Eye (tissue), 1 donor: ENCODE measurements at regions not wholly inside any gene's neighbourhood (a gene's known extent, or its start where the extent isn't known, plus 50 kb on each side); places are given as distances from the start of the nearest gene placed in this dataset.
"Not testable (repeated sequence)": the region's sequence is repeated elsewhere in the genome, so short reads cannot be mapped to it uniquely, and the experiment has no call there.

Experiments used
- DNase-seq: peaks from one replicate; pipeline ENCODE4 v3.0.0-alpha.2; 2015

DNA sequence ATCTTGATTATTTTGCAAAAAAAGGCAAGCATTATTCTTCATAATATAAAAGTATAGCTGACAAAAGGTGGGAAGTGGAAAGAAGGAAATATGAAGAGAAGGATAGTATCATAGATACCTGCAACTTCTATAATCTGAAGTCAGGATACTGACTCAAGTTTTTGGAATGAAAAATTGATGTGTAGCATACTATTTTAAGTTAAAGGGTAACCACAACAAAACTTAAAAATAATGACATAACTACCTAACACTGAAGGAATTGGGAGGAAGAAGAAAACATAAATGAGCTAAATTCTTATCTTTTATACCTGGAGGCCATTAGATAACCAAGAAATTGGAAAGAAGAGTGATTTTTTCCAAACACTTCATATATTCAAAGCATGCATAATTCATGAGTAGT, 51.8 kb upstream of the TLE1 start:
- DNase-seq, result no peak

DNA sequence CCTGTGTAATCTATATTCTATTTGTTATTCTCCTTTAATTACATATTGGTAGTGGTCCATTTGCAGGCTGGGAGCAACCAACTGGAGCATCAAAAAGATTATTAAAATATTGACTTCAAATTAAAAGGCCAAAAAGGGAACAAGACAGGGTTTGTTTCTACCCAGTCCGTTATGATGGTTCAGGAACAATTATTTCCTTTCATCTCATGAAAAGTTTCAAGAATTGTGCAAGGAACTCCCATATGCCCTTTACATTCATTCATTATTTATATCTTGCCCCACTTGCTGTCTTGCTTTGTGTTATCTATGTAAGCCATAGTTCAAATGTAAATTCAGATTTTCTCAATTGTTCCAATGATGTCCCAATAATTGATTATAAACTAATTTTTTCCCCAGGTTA, 58.7 kb upstream of the TLE1 start:
- DNase-seq, result no peak

DNA sequence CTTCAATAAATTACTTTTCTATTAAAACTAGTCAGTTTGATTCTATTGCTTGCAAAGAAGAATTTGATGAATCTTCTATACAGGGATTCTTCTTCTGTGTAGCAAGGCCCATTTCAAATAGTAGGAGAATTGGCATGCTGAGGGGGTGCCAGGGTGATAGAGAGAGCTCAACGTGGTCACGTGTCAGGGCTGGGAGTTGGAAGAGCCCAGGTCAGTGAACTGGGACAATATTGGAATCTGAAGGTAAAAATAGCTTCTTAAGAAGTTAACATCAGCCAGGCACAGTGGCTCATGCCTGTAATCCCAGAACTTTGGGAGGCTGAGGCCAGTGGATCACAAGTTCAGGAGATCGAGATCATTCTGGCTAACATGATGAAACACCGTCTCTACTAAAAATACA, 64.1 kb upstream of the TLE1 start:
- DNase-seq, result no peak

DNA sequence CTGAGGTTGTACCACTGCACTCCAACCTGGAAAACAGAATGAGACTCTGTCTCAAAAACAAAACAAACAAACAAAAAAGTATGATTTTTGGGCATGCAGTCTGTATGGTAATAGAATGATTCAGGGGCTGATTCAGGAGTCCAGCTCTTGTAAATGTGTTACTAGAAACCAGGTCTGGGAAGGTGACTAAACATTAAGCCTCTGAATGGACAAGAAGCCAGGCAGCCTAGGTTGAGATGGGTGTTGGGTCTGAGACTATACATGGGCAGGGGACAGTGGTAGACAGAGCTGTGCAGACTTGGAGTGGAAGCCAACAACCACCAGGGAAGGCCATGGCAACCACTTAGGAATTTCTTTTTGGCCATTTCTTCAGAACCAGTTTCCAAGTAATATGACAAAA, 64.9 kb upstream of the TLE1 start:
- DNase-seq, result no peak

DNA sequence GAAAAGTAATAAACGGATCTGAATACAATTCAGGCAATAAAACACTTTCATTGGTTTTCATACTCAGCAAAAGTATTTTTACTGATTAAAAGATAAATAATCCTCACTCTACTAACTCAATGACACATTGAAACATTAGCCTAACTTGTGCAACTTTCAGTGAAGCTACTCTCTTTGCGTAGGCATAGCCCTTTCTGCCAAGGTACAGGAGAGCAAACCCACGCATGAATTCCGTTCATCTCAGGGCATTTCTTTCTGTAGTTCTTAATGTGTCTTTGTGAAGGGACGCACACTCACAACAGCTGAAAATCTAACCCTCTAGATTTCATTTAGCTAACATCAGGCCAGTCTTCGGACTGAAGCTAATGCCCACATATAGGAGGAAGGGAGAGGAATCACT, 66.4 kb upstream of the TLE1 start:
- no peak for DNase-seq

DNA sequence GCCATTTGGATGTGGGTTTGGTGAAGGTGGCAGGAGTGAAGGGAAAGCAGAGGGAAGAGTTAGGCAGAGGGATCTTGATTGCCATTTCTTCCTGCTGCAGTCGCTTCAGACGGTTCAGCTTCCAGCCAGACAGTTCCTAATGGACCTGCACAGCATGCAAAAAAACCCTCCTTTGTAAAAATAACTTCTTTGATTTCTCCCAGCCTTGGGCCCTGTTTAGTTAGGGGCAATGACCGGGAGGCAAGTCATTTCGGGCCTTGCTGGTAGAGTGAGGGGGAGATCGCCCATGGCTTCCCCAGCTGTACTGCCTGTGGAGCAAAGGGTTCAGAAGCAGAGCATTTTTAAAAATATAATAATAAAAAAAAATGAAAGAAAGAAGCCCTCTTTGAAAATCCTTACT, 67.2 kb upstream of the TLE1 start:
- DNase-seq, result no peak

DNA sequence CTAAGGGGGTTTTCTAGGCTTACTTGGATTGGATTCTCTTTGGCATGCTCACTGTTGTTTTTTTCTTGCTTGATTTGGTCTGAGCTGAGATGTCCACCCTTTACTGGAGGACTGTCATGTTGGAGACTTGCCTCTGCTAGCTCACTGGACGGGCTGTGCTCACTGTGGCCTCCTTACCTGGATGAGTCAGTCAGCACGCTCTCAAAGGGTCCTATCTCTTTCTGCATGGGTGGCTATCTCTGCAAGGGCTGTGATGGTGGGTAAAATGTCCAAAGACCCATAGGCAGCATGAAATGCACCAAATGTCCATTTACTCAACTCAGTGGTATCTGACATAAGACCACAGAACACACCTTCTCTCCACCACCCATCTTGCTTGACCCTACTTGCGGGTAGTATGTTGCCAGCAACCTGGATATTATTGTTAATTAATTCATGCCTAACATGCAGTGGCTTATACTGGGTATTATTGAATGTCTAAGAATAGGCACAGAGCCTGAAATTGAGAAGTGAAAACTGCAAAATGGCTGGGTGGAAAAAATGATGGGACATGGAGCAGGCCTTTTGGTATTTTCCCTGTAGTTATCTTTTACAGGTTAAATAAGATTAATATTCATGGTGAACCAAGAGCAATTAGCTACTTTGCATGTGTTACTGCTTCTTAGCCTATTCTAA, 68.9 kb upstream of the TLE1 start:
- no peak for DNase-seq

DNA sequence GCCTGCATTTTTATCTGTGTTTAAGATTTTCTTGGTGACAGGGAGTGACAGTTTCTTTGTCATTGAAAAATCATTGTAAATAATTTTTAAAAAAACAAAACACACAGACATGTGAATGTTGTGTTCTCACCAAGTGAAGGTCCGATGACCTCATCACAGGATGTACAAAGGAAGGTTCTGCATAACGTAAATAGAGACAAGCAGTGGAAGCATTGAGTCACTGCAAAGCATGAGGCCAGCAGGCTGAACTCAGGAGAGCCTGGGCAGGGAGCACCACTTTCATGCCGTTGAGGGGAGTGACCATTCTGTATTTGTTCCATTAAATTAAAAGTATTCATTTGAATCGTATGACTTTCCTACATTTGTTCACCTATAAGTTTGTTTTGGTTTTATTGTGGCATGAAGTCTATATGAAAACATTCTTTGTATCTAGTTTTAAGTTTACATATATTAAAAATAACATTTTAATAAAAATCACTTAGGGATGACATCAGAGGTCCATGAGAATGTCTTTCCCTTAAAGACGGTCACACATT, 70.4 kb upstream of the TLE1 start:
- DNase-seq, result peak; percentile 20

DNA sequence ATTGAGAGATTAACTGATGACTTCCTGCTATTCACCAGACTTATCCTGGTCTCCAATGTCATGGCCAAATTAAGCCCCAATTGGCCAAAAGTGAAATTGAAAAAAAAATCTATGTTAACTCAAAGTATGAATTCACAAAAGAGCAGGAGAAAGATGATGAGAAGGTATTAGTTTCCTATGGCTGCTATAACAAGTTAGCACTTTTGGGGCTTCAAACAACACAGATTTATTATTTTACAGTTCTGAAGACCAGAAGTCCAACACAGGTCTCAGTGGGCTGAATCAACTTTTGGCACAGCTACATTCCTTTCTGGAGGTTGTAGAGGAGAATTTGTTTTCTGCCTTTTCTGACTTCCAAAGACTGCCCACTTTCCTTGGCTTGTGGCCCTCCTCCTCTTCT, 78.6 kb upstream of the TLE1 start:
- DNase-seq, result no peak

DNA sequence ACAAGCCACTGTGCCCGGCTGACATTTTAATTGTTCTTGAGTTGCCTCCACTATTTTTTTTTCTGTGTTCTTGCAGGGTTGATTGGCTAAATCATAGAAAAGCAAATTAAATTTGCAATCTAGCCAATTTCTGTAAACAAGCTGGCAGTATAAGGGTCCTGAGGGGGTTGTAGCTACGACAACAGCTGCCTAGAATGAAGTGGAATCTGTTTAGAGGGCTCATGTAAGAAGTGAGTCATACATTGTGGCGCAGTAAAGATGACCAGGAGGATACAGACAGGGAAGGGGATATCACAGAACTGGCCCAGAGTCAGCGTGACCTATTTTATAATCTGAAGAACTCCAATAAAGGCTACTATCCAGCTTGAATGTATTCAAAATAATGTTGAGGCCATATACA, 82.2 kb upstream of the TLE1 start:
- DNase-seq, result no peak

DNA sequence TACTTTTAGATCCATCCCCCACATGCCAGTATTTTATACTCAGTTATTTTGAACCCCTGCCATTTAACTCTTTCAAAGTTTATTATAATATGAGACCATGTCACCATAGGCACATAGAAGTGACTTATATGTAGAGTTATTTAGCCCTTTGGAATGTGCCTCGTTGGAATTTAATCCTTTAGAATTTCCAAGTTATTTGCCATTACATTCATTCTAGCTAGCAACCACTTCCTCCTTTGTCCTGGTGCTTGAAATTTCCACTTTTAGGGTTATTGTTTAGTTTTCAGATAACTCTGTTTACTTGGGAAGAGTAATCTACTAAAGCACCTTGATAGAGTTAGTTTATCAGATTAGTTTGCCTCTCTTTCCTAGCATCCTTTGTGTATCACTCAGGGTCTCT, 82.8 kb upstream of the TLE1 start:
- DNase-seq, result no peak

DNA sequence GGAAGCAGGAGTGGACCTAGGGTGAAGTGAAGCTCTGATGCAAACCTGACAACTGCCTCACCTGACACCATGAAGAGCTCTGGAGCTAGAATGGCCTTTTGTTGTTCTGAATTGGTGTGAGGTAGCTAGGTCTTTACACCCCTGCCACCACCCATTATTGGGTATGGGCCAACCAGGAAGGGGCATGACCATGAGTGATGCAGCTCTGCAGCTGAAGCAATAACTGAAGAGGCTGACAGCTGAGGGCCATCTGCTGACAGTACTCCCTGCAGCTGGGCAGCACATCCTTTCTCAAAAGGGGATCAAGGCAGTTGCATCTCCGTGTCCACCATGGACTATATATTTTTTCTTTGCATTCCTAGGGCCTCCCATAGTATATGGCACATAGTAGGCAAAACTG, 87.0 kb upstream of the TLE1 start:
- peak; percentile 22 for DNase-seq

DNA sequence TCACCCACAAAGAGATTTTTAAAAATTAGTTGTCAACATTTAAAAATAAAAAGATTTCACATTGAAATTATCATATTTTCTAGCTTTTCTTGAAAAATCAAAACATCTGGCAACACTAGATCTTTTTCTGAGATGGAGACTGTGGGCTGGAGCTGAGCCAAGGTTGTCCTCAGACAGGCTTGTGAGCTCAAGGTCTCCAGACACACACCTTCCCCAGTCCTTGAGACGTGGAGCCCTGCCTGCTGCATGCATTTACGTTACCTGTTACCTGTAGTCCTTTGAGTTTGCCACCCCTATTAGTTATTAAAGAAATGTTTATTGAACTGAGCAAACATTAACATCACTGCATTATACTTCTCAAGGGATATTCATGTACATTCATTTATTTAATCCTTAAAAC, 87.5 kb upstream of the TLE1 start:
- DNase-seq, result no peak

DNA sequence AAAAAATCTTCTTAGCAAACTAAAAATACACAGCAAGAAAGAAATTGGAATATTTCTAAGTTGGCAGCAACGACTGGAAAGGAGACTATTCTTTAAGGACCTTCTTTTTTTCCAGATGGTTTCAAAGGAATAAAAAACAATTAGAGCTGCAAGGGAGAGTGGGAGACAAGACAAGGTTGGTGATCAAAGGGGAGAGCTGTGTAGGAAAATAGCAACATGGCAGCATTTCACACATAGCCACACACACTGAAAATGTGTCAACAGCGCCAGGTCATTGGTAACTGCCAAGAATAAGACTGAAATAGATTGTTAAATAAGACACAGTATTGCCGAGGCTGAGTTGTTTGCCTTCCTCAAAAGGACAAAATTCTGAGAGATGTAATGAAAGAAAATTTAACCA, 88.1 kb upstream of the TLE1 start:
- DNase-seq, result no peak

DNA sequence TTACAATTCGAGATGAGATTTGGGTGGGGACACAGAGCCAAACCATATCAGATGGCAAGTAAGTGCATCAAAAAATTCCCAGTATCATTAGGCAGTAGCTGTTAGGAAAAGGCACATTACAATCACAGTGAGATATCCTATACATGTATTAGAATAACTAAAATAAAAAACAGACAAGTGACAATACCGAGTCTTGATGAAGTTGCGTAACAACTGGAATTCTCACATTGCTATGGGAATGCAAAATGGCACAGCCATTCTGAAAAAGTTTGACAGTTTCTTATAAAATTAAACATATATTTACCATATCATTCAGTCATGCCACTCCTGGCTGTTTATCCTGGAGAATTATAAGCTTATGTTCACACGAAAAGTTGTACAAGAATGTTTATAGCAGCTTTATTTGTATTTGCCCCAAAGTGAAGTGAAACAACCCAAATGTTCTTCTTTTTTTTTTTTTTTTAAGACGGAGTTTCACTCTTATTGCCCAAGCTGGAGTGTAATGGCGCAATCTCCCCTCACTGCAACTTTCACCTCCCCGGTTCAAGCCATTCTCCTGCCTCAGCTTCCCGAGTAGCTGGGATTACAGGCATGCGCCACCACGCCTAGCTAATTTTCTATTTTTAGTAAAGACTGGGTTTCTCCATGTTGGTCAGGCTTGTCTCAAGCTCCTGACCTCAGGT, 93.1 kb upstream of the TLE1 start:
- DNase-seq, result no peak

DNA sequence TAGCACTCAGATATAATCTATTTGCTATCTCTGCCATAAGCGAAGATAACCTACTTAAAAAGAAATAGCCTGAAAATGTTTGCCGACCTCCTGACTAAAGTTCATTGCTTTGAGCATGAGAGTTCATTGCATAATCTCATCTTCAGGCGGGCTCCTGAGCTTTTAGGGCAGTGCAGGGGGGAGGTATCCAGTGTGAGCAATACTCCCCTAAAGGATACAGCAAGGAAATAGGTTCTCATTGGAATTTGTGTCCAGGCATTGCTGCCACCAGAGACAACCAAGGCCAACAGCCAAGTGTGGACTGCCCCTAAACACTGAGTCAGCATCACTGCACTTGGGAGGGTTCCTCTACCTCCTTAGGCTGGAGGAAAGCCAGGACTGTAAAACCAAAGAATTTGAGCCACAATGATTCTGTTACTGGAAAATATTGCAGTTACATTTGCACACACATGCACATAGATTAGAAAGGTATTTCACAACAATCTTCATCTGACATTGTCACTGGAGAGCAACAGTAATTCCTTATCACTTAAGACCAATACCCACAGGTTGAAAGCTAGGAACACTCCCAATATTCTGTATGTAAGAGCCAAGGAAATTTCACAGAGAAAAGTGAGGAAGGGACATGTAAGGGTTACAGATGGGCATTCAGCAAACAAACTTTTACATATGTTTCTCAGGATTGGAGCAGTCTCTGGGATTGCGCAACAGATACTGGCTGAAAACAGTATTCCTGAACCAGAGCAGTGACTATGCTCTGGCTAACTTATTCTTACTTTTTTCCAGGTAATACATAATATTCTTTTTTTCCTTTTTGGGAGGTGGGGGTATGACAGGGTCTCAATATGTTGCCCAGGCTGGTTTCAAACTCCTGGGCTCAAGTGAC, 98.6 kb upstream of the TLE1 start:
- DNase-seq, result no peak

DNA sequence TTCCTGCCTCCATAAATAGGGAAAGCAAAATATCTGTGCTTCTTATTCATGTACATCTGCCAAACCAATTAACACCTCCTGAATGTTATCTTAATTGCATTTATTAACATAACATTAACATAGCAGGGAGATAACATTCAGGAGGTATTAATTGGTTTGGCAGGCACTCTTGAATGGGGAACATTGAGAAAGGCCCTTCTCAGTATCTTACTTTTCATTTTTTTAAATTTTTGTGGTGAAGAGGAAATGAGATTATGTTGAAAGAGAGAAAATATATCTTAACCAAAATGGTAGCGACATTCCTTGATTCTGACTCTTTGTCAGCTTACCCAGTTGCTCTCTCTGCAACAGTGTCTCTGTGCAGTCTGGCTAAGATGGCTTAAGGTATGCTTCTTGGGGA, 100.4 kb upstream of the TLE1 start:
- no peak for DNase-seq

DNA sequence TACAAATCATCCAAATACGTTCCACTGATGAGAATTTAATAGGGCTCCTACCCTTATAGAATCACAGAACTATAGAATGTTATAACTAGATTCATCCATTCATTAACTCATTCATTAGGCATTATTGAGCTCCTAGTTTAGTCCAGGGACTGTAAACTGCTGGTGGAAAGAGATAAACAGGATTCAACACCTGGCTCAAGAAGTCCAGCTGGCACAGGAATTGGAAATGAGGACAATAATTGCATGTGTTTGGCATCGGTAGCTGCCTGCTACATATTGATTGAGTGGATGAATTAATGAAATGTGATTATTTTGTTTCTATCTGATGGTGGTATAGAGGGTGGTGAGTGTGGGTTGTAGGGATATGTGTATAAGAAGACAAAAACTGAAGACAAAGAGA, 100.8 kb upstream of the TLE1 start:
- no peak for DNase-seq

DNA sequence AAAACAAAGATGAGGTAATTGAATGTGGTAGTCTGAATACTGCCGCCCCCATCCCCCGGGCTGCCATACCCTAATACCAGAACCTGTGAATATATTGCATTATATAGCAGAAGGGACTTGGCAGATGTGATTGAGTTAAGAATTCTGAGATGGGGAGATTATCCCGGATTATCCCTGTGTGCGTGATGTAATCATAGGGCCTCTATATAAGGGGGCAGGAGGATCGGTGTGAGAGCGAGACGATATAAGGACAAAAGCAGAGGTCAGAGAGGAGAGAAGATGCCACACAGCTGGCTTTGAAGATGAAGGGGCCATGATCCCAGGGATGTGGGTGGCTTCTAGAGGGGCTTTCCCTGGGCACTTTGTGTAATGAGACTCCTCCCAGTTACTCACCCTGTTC, 101.7 kb upstream of the TLE1 start:
- no peak for DNase-seq

DNA sequence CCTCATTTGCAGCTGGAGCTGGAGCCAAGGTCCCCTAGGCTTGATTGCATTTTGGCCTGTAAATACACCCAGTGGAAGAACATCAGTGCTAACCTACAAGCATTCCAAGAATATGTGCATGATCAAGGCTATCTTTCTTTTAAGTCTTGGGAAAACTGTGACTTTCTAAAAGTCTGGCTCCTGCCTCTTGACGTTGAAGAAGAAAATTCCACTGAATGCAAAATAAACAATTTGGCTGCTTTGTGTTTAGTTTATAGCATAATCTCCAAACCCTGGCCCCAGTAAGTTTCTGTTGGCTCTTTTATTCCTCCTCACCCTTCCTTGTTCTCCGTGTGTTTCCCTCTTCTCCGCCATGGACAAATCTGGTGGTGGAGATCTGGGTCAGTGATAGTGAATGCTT, 109.3 kb upstream of the TLE1 start:
- no peak for DNase-seq

DNA sequence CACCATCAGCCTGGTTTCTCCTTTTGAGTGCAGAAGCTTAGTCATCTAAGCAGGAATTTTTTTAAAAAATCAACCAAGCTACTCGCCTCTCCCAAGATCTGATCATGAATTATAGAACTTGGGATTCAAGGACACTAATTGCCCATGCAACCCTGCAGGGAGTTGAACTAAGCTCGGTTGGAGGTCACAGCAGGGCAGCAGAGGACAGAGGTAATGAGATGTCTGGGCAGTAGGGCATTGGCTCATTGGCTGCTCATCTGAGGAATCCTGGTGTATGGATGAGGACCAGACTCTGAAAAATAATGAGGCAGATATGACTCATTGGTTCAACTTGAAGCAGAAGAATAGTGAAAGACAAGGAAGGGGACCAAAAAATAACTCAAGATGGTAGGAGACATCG, 111.8 kb upstream of the TLE1 start:
- peak; percentile 71 for DNase-seq

DNA sequence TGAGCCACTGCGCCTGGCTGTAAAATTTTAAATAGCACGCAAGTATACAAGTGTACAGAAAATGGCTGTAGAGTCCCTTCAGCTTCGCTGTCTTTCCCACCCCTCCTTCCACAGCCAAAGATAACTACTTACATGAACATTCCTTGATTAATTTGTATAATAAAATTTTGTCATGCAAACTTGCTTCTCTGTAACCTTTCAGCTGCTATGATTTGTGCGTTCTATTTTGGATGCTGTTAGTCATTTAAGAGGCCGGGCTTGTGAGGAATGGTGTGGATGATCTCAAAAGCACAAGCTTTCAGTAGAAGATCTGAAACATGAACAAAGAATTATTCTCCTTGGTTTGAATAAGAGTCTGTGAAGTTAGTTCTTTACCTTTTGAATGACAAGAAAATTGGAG, 115.0 kb upstream of the TLE1 start:
- no peak for DNase-seq

DNA sequence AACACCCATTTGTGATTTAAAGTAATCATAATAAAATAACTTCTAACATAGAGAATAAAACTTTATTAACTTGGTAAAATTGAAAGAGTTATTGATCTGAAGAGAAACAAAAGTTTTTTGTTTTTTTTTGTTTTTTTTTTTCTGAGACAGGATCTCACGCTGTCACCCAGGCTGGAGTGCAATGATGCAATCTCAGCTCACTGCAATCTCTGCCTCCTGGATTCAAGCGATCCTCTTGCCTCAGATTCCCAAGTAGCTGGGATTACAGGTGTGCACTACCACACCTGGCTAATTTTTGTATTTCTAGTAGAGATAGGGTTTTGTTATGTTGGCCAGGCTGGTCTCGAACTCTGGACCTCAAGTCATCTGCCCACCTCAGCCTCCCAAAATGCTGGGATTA, 116.5 kb upstream of the SPATA31D4 start:
- DNase-seq, result not testable (repeated sequence)

DNA sequence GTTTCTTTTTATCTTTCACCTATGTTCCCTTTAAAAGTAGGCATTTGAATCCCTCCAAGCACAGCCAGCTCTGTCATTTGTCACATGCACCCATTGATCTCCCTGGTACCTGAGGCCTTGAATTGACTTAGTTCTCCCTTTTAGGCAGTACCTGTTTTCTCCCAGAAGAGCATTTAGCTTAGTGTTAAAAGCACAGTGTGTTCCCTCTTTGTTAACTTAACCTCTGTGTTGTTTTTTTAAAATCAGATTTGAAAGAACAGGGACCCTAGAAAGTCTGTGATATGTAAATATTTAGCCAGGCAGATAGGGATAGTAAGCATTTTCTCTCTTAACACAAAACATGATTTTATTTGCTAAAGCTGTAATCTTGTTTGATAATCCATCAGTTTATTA, 113.8 kb upstream of the SPATA31D4 start:
- DNase-seq, result no peak
